ENCODE measurements at regions not wholly inside any gene's neighbourhood (a gene's known extent, or its start where the extent isn't known, plus 50 kb on each side); places are given as distances from the start of the nearest gene placed in this dataset.

DNA sequence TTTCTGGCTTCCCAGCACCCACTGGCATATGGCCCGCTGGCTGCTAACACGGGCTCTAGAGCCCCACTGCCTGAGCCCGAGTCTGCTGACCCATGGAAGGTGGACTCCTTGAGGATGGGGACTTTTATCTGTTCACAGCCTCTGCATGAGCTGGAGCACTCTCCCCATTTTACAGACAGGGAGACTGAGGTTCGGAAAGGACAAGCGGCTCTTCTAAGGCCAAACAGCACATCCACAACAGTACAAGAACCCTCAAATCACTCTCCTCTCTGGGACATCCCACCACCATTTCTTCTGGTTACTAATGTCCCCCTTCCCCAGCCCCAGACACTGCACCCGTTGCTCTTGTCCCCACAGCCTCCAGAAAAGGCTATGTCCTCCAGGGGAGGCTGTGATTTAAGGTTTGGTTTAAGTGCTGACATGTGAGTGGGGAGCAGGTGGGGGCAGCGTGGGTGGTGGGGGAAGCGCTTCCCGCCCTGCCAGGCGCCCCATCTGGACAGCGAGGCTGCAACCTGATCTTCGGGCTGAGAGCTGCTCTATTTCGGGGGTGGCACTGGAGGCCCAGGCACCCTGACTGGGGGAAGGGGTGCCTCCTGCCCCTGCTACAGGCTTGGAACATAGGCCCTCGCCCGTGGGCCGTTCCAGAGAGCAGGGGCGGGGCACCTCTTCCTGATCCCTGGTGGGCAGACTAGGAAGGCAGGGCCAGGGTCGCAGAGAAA lies 104.8 kb upstream of the WNT4 start:
- DNase-seq: no peak

DNA sequence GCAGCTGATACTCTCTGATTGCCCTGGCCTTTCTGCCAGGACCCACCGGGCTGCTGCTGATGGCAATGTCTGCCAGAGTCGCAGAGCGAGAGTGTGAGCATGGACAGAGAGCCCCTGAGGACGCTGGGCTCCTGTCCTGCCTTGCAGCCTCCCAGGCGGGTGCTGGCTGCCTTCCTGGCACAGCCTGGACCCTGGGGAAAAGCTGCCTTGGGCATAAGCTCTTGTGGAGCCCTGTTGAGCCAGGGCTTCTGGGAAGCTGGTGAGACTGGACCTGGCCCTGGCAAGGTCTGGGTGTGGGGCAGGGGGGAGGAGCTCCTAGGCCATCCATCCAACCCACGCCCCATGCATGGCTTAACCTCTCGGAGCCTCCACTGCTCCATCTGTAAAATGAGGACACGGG lies 105.8 kb upstream of the WNT4 start:
- no peak for DNase-seq

DNA sequence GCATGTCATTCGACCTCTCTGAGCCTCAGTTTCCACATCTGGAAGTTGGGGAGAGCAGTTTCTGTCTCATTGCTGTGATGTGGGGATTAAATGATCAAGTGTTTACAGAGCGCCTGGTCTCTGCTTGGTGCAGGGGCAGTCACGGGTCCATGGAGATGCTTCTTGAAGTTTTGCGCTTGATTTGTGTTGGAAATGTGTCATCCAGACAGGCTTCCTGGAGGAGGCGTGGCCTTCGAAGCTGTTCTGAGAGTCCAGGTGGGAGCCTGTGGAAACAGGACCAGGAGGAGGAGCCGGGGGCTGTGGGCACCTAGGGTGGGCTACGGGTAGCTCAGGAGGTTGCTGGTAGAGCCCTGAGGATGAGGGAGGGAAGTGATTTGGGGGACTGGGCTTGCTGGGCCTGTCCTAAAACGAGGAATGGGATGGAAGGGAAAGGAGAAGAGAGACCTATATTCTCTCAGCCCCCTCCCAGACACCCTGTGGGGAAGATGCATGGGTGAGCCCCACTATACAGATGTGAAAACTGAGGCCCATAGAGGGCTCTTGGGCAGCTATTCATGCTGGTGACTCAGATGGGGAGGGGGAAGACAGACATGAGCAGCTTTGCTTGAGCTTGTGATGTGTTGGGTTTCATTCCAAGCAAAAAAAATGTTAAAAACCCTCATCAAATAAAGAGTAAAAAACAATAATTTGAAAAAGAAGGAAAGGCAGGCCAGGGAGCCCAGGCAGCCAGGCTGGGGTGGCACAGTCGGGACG lies 107.2 kb upstream of the WNT4 start:
- no peak for DNase-seq

DNA sequence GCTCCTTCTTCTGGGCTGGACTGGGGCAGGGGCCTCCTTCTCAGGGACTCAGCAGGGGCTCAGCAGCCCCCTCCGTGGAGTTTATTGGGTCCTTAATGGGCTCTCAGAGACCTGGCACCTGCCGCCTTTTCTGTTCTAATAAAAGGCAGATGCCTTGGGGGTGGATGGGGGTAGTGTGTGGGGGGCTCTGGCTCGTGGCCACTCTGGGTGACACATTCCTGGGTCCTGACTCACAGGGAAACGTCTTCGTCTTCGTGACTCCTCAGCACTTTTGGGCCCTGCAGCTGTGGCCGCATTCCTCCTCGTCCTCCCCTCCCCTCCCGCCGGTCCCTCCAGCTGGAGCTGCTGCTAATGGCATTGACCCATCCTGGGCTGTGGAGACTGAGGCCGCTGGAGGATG lies 107.8 kb upstream of the WNT4 start:
- DNase-seq: no peak

DNA sequence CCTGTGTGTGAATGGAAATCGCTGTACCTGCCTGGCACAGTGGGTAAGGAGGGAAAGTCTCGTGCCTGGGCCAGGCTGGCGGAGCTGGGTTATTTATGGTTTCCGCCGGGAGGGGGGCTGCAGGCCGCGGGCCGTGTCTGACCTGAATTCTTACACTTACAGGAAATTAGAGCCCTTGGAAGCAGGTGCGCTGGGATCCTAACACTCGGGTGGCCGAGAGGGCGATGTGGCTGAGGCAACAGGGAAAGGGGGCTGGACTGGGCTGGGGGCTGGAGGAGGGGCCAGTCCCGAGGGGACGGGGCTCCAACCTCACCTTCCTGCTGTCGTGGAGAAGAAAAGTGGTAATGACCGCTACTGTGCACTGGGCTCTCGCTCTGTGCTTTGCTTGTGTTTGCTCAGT lies 109.4 kb upstream of the WNT4 start:
- no peak for DNase-seq

DNA sequence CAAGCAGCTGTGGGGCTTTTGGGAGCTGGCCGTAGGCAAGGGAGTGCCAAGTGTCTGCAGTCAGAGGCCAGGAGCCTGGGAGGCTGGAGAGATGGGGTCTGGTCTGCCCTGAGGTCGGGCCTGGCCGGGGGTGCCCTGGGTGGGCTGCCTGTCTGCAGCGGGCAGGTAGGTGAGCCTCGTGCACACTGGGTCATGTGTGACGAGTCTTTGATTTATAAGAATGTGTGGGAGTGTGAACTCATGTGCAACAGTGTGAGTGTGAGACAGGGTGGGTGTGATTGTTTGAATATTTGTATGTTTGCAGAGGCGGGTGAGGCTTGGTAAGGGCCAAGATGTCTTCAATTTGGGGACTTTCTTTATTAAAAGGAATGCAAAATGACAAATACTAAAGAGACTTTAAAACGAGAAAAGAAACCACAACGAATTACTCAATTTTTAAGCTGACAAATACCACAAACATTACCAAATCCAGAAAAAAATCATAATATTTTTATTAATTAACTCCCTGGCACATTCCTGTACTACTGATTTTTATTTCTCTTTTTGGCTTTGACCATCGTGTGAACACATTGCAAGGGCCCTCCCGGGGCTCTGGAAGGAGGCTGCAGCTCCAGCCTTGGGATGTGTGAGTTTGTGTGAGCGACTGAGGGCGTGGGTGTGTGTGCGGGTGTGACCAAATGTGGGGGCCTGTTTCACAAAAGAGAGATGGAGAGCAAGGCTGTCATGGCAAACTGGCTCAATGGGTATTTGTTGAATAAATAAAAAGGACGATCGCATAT lies 110.3 kb upstream of the WNT4 start:
- no peak for DNase-seq

DNA sequence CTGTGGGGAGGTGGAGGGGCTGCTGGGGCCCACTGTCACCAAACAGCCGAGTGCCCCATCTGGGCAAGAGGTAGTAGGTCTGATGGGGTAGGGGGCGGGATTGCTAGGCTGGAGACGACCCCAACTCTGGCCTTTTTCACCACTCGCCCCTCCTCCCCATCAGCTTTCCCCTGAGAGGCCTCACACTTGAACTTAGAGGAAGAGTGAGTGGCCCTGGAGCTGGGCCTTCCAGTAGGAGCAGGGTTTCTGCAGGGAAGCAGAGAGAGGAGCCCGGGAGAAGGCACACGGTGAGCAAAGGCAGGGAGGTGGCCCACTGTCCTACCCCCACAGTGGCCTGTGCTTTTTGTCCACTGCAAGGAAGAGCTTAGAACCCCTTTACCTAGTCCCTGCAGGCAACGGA lies 111.9 kb upstream of the WNT4 start:
- DNase-seq: no peak

DNA sequence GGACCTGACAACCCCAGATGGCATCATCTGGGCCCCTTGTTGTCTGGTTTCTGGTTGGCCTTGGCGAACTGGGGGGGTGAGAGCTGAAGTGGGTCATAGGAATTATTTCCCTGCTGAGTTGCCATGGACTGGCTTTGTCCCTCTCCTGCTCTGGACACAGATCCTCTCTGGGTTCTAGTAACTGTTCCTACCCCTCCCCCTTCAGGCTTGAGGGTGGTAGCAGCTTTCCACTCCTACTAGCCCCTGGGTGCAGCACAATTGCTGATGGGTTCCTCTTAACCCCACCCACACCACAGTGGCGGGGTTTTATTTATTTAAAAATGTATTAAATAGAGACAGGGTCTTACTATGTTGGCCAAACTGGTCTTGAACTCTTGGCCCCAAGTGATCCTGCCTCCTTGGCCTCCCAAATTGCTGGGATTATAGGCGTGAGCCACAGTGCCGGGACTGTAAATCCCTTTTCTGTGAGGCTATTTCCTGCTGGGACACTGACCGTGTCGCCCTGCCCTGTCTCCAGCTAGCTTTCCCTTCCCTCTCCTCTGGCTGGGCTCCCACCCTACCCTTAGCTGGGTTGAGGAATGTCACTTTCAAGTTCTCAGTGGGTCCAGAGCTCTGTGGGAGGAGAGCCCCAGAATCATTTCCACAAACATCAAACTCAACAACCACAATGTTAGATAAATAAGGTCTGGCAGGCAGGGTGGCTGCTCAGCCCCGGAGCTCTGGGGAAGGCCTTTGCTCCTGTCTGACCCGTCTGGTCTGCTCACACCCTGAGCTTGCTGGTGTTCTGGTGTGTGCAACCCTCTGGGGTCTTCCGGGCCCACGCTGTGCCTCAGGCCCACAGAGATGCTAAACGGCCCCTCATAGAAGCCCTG lies 112.7 kb upstream of the WNT4 start:
- DNase-seq: no peak

DNA sequence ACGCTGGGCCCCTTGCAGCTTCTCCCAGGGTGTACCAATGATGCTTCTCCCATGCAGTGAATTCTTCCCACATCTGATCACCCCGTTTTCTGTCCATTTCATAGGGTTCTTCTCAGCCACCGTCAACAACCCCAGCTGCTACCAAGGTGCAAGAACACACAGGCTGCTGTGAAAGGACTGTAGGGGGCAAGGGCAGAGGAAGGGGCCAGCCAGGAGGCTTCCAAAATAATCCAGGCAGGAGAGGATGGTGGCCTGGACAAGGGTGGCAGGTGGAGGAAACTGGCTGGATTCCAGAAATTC lies 113.3 kb upstream of the WNT4 start:
- no peak for DNase-seq

DNA sequence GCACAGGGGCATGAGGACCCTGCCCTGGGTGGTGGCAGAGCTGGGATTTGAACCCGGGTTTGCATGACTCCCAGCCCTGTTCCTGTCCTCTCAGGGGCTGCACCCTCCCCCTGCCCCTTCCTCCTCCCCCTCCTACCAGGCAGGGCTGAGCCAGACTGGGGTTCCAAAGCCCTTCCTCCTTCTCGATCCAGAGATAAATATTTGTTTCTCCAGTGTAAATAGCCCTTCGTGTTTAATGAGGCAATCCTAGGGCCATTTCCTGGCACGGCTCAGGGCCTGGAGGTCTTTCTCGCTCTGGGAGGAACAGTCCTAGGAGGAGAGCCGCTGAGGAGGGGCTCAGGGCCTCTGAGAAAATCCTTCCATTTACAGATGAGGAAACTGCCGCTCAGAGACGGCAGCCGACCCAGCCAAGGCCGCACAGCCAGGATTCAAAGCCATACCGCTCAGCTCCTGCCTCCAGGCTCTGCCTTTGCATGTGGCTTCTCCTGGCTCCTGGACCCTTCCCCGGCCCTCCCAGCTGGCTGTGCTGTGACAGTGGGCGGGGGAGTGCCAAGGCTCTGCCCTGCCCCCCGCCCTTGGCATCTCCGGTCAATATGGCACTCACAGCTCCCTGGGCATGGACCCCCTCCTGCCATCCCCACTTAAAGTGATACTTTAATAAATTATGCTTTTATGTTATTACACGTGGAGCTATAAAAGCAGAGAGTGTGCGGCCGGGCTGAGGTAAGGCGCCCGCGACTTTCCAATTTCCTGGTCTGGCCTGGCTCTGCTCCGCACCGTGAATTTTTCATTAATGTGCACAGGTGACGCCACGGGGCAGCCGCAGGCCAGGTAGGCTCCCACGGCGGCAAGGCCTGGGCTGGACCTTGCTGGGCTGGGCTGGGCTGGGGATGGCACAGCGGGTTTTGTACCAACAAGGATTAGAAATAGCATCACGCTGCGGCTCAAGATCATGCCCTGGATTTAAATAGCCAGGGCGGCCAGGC lies 114.7 kb upstream of the WNT4 start:
- no peak for DNase-seq

DNA sequence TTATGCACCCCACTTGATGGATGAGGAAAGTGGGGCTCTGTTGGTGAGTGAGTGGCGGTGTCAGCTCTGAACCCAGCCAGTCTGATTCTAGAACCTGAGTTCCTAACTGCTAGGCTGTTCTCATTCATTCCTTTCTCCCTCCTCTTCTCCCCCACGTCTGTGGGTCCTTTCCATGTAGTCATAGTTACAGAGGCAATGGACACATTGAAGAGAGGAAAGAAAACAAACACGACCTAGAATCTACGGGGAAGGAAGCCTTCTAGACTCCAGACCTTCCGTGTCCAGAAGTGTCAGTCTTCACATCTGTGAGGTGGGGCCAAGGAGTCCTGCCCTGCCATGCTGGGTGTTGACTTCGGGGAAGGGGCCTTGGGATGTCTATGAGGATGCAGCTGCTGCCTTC lies 115.8 kb upstream of the WNT4 start:
- DNase-seq: no peak

DNA sequence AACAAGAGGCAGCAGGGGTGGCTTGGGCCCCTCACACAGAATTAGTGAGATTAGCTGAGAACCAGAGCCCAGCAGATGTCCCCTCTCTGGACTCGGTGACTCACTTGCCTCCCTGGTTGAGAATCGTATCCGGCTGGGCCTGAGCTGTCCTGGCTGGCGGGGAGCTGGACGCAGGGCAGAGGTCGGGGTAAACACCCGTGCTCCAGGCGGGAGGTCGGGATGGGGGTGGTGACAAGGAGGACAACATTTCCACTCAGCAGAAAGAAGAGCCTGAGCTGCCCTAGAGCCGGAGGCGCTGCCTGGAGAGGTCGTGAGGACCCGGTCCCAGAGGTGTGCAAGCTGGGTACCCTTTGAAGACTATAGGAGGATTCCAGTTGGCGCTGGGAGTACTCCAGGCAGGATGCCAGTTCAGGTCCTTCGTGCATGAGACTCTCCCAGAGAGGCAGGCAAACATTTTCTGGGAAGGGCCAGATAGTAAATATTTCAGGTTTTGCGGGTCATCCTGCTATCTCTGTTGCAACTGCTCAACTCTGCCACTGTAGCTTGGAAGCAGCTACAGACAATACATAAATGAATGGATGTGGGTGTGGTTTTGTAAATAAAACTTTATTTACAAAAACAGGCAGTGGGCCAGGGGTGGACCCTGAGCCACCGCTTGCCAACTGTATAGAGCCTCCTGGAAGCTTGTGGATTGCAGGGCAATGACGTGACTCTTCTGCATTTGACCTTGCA lies 116.8 kb upstream of the WNT4 start:
- DNase-seq: no peak

DNA sequence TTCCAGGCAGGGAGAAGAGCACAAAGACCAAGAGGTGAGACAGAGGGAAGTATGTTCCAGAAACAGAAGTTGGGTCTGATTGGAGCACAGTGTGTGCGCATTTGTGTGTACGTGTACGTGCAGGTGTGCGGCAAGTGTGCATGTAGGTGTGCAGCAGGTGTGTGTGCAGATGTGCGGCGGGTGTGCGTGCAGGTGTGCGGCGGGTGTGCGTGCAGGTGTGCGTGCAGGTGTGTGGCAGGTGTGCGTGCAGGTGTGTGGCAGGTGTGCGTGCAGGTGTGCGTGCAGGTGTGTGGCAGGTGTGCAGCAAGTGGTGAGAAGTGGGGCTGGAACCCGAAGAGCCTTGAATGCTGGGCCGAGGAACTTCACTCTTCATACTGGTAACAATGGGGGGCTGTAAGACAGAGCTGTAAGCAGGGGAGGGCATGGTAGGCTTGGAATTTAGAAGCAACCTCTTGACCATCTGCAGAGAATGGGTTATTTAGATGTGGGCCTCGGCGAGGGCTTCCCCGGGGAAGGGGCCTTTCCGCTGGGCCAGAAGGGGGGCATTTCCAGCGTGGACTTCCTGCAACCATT lies 118.0 kb upstream of the WNT4 start:
- DNase-seq: no peak

DNA sequence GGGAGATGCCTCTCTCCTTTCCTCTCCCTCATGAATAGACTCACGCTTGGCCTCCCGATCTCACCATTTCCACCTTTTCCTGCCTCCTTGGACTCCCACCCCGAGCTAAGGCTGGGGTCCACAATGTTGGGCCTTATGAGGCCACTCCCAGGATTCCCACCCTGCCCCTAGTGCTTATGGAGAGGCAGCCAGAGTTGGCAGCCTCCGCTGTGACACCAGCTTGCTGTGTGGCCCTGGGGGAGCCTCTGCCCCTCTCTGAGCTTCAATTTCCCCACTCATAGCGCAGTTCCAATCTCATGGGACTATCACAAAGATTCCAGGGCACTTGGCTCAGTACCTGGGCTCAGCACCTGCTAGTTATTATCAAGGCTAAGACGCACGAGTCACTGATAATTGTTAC lies 118.7 kb upstream of the WNT4 start:
- DNase-seq: no peak

DNA sequence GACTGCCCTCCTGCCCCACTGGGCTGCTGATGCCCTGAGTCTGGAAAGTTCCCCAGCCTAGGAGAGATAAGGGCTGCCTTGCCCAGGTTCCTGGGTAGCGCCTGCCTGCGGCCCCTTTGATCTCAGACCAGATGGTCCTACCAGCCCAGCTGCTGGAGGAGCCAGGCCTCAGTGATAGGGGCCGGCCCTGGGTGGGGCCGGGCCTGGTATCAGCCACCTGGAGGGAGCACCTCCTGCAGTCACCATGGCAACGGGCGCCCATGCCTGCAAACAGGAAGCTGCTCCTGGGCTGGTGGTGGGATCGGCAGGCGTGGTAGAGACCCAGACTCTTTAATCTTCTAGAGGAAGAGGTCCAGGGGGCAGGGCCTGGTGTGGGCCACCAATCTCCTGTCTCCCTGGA lies 119.7 kb upstream of the WNT4 start:
- DNase-seq: no peak

DNA sequence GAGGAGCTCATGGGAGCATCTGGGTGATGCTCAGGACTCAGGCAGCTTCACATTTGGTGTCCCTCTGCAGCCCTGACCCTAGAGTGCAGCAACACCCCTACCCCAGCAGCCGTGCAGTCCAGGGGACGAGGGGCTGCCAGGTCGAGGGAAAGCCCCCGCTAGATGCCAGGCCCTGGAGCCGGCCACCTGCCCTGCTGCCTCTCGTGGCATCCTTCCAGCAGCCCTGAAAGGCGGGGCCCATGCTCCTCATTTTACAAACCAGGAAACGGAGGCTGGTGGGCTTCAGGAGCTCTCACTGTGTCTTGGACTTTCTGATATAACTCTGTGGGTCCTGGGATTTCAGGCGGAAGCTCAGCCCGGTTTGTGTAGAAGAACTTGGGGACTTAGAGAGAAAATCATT lies 120.5 kb upstream of the WNT4 start:
- DNase-seq: no peak

DNA sequence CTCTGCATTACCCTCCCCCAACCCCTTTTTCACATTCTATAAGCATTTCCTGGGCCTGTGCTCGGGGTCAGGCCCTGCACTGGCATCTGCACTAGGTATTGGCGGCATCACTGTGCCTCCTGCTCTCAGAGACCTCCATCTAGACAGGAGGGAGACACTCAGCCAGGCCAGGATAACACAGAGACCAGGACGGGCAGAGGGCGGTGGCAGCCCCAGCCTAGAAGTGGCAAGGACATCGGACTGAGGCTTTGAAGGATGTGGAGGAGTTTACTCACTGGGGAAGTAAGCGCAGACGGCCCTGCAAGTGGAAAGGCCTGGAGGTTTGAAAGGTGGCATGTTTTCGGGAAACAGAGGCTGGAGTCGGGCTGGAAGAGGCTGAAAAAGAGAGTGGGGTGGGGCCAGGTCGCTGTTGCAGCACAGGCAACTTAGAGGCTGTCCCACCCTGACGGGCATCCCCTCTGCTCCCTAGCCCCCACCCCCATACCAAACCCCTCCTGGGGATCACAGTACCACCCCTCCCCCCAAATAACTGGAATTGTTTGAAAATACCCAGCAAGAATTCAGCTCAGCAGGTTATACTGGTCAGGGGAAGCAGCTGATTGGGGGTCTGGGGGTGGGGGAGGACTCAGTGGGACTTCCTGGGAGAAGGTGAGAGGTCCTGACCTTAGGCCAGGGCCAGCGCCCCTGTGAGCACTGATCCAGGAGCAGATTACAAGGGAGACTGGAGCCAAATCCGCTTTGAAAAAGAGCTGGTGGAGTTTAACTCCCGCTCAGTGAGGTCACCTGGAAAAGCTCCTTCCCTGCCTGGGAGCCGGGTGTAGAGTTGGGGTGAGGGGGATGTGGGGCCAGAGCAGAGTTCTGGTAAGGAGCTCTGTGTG lies 121.8 kb upstream of the WNT4 start:
- DNase-seq: no peak

DNA sequence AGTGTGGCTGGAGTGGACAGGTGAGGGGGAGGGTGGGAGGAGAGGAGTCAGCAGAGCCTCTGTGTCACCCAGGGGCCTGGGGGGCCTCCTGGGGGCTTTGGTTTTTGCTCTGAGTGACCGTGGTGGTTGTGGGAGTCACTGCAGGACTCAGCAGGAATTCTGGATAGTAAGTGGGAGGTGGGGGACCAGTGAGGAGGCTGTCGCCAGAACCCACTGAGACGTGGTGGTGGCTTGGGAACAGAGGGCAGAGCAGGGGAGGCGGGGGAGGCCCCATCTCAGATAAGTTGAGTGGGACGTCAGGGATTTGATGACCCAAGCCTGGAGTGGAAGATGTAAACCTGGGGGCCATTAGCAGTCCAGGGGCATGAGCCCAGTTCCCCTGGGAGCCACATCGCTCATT lies 123.2 kb upstream of the WNT4 start:
- no peak for DNase-seq

DNA sequence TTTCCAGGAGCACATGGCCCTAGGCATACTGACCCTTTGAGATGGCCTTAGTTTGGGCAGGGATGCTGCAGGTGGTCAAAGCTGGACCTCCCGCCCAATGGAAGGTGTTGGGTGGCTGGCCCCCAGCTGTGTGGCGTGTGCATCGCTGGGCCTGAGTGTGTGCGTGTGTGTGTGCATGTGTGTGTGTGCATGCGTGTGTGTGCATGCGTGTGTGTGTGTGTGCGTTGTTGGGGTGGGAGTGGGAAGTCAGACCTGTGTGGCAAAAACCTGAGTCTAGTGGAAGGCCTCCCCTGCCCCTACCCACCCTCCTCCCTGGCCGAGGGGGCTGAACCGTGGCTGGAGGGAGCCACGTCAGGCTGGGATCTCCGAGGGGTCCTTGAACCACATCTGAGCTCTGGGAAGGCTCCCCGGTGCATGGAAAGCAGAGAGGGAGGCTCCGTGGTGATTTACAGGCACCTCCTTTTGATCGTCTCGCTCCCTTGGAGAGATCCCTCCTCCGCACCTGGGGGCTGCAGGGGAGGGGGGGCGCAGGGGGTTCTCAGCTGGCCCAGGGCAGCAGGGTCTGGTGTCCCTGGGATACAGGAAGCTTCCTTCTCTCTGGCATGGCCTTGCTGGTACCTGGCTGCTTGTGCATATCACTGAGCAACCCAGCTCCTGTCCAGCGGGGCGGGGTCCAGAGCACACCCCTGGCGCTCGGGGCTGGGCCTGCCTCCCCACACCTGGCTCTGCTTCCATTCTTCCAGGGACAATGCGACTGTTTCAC lies 124.7 kb upstream of the WNT4 start:
- DNase-seq: no peak
